22Rv1 (cell line): ENCODE measurements at regions not wholly inside any gene's neighbourhood (a gene's known extent, or its start where the extent isn't known, plus 50 kb on each side); places are given as distances from the start of the nearest gene placed in this dataset.

ENCODE experiments used
- CTCF ChIP-seq: fragments of 450-650 bp; IDR thresholded peaks from 2 replicates; pipeline ENCODE4 v1.5.1; 2017; ENCODE audit warnings: mild to moderate bottlenecking
- ZFX ChIP-seq: fragments of 450-650 bp; IDR thresholded peaks from 2 replicates; pipeline ENCODE4 v1.6.1; 2017; ENCODE audit warnings: antibody characterized with exemption, borderline replicate concordance

GRCh38 chr16:64493709-64494108, 628.2 kb downstream of the CDH11 start:
- no peak for TF ChIP-seq CTCF
- no peak for TF ChIP-seq ZFX
